ENCODE measurements at regions not wholly inside any gene's neighbourhood (a gene's known extent, or its start where the extent isn't known, plus 50 kb on each side); places are given as distances from the start of the nearest gene placed in this dataset.

DNA sequence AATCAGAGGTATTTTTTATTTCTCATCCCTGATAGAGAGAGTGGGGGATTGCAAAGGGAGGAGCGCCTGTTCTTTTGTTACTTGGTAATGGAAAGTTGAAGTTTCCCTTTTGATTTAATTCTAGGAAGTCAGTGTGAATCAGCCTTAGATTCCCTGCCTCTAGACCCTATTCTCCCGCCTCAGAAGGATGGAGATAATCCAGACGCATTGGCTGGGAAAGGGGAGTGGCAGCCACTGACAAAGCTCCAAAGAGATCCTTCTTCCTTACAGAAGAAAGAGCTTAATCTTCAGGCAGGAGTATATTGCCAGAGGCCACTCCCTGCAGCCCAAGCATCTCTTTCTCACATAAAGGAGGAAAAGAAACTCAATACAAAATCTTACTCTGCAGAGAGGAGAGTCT, 122.3 kb upstream of the GALNT17 start:
- TF ChIP-seq, protein P1, sequence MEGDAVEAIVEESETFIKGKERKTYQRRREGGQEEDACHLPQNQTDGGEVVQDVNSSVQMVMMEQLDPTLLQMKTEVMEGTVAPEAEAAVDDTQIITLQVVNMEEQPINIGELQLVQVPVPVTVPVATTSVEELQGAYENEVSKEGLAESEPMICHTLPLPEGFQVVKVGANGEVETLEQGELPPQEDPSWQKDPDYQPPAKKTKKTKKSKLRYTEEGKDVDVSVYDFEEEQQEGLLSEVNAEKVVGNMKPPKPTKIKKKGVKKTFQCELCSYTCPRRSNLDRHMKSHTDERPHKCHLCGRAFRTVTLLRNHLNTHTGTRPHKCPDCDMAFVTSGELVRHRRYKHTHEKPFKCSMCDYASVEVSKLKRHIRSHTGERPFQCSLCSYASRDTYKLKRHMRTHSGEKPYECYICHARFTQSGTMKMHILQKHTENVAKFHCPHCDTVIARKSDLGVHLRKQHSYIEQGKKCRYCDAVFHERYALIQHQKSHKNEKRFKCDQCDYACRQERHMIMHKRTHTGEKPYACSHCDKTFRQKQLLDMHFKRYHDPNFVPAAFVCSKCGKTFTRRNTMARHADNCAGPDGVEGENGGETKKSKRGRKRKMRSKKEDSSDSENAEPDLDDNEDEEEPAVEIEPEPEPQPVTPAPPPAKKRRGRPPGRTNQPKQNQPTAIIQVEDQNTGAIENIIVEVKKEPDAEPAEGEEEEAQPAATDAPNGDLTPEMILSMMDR (IDR thresholded peaks at IDR 0.05; ENCODE audit: insufficient read depth, low read length), result no peak
- TF ChIP-seq REST (IDR thresholded peaks at IDR 0.05; ENCODE audit: insufficient replicate concordance, low read depth) (no peak), POLR2AphosphoS5 (IDR thresholded peaks at IDR 0.05; ENCODE audit: low read depth) (no peak), GABPA (IDR thresholded peaks at IDR 0.05; ENCODE audit: low read depth) (no peak), SPI1 (IDR thresholded peaks at IDR 0.05; ENCODE audit: borderline replicate concordance, low read depth) (no peak)

All from HL-60 (cell line).